Activated CD4-positive, alpha-beta T cell treated with anti-CD3 and anti-CD28 coated beads, Interleukin-2, amount 10 ng/mL, durations not matched to agents 24 days and 14 days (primary cell): ENCODE measurements at regions not wholly inside any gene's neighbourhood (a gene's known extent, or its start where the extent isn't known, plus 50 kb on each side); places are given as distances from the start of the nearest gene placed in this dataset.

Experiments
- DNase-seq: peaks from one replicate; pipeline ENCODE4 v3.0.0; 2022
- H3K27ac Mint-ChIP-seq: one replicate; pipeline ENCODE4 v1.8.0; 2022; ENCODE audit warnings: mild to moderate bottlenecking, mixed read lengths
- H3K27me3 Mint-ChIP-seq: one replicate; pipeline ENCODE4 v1.8.0; 2022; ENCODE audit warnings: mixed read lengths
- H3K36me3 Mint-ChIP-seq: one replicate; pipeline ENCODE4 v1.8.0; 2022; ENCODE audit warnings: low read depth, mild to moderate bottlenecking, mixed read lengths
- H3K4me1 Mint-ChIP-seq: one replicate; pipeline ENCODE4 v1.8.0; 2021; ENCODE audit warnings: mixed read lengths
- H3K4me3 Mint-ChIP-seq: one replicate; pipeline ENCODE4 v1.8.0; 2022; ENCODE audit warnings: mild to moderate bottlenecking, moderate library complexity, mixed read lengths
- H3K9me3 Mint-ChIP-seq: one replicate; pipeline ENCODE4 v1.8.0; 2021; ENCODE audit warnings: mixed read lengths
- intact Hi-C: fragments of 100-400 bp; cut with micrococcal nuclease; formaldehyde crosslinking; loops from one replicate; pipeline ENCODE4 v1.15.1; 2023

DNA sequence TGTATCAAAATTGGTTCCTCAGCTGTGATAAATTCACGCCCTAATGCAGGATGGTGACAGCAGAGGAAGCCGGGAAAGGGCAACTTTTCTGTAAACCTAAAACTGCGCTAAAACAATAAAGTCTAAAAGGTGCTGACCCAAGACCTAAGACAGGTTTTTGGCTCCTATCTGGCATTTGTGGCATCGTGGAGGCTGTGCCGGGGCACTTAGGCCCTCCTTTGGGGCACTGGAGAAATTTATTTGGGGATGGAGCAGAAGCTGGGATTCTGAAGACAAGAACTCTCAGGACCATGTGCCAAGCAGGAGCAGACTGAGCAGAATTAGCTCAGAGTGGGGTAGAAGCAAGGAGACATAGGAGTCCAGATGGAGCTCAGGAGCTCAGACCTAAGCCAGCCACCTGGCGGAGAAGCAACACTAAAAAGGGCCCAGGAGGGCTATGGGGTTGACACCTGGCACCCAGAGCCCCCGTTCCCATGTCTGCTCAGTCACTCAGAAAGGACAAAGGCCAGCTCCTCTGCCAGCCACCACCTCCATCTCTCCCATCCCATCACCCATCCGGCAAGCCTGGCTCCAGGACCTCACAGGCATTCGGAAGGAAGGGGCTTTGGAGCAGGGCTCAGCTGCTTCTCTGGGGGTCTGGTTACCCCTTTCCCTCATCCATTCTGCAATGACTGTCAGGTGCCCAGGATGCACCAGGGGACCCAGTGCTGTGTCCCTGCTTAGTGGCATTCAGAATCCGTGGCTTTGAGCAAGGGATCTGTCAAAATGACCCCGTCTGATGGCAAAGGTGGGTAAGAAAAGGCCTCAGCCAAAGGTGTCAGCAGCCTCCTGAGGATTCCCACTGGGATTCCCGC, 347.7 kb downstream of the NPHP4 start:
- Mint-ChIP-seq H3K9me3 (peaks cover 4% of the 10 kb centered on the region), H3K27ac (no peak overlapping the region), H3K27me3 (no peaks in the 10 kb centered on the region), H3K4me3 (no peak overlapping the region), H3K36me3 (no peaks in the 10 kb centered on the region), H3K4me1 (no peaks in the 10 kb centered on the region)
- DNase-seq: no peak
- intact Hi-C loops: no loop called here

DNA sequence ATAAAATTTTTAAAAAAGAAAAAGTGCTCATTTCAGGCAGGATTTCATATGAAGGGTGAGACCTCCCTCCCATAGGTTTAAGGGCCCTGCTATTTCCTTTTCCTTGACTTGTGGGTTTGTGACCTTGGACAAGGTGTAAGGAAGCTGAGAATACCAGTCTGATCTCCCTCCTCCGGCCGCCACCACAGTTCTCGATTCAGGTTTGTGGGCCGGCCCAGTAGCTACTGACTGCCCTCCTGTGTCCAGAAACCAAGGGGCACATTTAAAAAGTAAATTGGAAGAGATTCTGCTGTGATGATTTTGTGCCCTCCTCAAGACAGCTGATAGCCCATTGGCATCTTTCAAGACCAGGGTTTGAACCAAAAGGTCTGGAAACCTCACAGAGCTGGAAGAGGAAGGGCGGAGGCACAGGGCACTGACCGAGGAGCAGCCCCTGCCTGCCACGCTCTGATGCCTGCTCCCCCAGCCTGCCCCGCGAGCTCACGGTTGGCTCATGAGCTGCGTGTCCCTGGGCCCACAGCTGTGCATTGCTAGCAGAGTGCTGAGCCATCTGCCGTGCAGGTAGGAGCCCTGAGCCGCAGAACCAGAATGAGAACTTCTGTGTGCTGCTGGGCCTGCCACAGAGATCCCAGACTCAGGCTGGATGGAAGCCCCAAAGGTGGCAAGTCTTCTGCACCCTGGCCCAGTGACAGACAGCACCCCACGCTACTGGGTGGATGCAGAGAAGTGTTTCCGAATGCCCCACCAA, 348.7 kb downstream of the NPHP4 start:
- Mint-ChIP-seq H3K27me3 (no peaks in the 10 kb centered on the region), H3K36me3 (no peaks in the 10 kb centered on the region), H3K9me3 (peaks cover 4% of the 10 kb centered on the region), H3K4me3 (no peak overlapping the region), H3K4me1 (no peaks in the 10 kb centered on the region), H3K27ac (no peak overlapping the region)
- intact Hi-C loops: no loop called here
- no peak for DNase-seq

DNA sequence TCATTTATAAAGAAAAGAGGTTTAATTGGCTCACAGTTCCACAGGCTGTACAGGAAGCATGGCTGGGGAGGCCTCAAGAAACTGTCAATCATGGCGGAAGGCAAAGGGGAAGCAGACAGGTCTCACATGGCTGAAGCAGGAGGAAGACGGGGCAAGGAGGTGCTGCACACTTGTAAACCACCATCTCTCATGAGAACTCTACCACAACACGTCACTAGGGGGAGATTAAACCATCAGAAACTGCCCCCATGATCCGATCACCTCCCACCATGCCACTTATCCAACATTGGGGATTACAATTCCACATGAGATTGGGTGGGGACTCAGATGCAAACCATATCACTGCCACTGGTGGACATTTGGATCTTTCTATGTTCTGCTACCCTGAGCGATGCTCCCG, 351.4 kb downstream of the NPHP4 start:
- Mint-ChIP-seq H3K4me3 (no peak overlapping the region), H3K9me3 (no peaks in the 10 kb centered on the region), H3K27ac (no peak overlapping the region), H3K36me3 (no peaks in the 10 kb centered on the region), H3K27me3 (no peaks in the 10 kb centered on the region), H3K4me1 (no peaks in the 10 kb centered on the region)
- intact Hi-C loops: no loop called here
- no peak for DNase-seq

DNA sequence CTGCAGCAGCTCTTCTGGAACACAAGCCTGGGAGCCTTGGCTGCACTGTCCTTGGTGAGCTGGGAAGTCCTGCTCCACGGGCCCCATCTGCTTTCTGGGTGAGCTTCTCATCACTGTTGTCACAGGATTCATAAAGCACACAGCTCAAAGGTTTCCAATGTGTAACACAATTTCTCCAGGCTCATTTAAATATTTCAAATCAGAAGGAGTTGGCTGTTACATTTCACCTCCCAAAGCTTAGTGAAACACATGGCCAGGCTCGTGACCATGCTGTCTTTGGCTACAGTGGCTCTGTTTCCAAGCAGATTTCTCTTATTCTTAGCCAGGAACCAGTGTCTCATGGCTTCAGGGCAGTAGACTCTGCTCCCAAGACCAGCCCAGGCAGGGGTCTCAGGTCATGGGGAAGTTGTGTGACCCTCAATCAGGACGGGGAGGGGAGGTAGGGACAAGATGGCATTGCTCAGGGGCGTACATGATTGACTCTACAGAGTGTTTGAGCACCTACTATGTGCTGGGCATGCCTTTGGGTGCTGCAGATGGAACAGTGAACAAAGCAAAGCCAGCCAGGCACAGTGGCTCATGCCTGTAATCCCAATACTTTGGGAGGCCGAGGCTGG, 353.0 kb downstream of the NPHP4 start:
- H3K4me1 Mint-ChIP-seq: no peaks in the 10 kb centered on the region
- no peak overlapping the region for H3K4me3 Mint-ChIP-seq
- DNase-seq: no peak
- no peak overlapping the region for H3K27ac Mint-ChIP-seq
- no peaks in the 10 kb centered on the region for H3K9me3 Mint-ChIP-seq
- H3K36me3 Mint-ChIP-seq: no peaks in the 10 kb centered on the region
- H3K27me3 Mint-ChIP-seq: no peaks in the 10 kb centered on the region
- intact Hi-C loops: no loop called here

DNA sequence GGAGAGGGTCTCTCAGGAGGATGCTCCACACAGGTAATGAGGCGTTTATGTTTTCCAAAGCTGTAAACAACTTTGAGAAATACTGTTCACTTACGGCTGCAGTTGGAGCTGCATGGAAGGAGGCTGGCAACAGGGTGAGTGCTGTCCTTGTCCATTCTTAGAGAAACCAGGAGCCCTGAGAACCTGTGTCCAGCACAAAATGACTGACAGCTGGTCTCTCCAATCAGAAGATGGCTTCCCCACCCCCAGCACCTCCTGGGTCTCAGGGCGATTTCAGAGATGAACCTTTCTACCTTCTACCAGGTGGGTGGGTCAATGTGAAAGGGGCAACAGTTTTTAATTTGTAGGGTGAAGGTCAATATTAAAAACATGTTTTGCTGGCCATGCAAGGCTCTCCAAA, 353.6 kb downstream of the NPHP4 start:
- intact Hi-C loops: no loop called here
- no peak for DNase-seq
- no peak overlapping the region for H3K27ac Mint-ChIP-seq
- H3K4me3 Mint-ChIP-seq: no peak overlapping the region
- H3K4me1 Mint-ChIP-seq: no peaks in the 10 kb centered on the region
- H3K36me3 Mint-ChIP-seq: no peaks in the 10 kb centered on the region
- no peaks in the 10 kb centered on the region for H3K9me3 Mint-ChIP-seq
- H3K27me3 Mint-ChIP-seq: no peaks in the 10 kb centered on the region

DNA sequence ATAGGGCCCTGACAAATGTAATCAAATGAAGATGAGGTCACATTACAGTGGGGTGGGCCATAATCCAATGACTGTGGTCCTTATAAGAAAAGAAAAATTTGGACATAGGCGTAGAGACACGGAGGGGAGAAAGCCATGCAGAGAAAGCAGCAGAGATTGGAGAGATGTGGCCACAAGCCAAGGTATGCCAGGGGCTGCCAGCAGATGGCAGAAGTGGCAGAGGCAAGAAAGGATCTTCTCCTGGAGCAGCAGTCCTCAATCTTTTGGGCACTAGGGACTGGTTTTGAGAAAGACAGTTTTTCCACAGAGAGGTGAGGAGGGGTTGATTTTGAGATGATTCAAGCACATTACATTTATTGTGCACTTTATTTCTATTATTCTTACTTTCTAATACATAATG, 355.1 kb downstream of the NPHP4 start:
- no peaks in the 10 kb centered on the region for H3K4me1 Mint-ChIP-seq
- intact Hi-C loops: no loop called here
- H3K9me3 Mint-ChIP-seq: no peaks in the 10 kb centered on the region
- no peaks in the 10 kb centered on the region for H3K27me3 Mint-ChIP-seq
- H3K4me3 Mint-ChIP-seq: no peak overlapping the region
- peak; percentile 67 for DNase-seq
- no peaks in the 10 kb centered on the region for H3K36me3 Mint-ChIP-seq
- H3K27ac Mint-ChIP-seq: no peak overlapping the region

DNA sequence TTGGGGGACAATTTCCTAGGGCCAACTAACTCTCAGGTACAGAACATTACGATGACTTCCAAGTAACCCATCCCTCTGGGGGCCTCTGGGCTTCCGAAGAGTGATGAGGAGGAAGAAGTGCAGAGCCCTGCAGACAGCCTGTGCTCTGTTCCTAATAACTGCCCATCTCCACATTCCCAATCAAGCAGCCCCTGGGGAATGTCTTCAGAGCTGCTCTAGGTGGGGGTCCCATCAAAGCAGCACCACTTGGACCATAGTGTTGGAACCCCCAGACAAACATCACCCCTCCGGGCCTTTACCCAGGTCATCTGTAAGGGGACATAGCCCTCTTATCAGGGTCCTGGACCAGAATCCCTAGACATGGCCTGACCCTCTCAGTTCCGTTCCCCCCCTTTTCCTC, 357.3 kb downstream of the NPHP4 start:
- Mint-ChIP-seq H3K4me1 (no peaks in the 10 kb centered on the region), H3K36me3 (no peaks in the 10 kb centered on the region), H3K27me3 (no peaks in the 10 kb centered on the region), H3K4me3 (no peak overlapping the region), H3K9me3 (no peaks in the 10 kb centered on the region), H3K27ac (no peak overlapping the region)
- DNase-seq: no peak
- intact Hi-C loops: no loop called here

DNA sequence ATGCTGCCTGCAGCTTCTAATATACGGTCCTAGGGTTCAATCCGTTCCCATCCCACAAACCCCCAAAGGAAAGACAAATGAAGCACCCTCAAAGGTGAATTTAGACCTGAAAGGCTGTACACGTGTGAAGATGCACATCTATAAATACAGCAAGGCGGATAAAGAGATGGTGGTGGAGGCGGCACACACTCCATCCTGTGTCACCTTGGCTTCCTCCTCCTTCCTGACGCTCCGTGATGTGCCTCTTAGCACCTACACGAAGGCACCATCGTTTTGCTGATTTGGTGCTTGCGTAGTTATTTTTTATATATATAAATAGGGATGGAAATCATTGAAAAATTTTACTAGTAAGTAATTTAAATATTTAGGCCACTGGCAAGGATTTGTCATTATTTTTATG, 359.4 kb downstream of the NPHP4 start:
- H3K36me3 Mint-ChIP-seq: no peaks in the 10 kb centered on the region
- no peak overlapping the region for H3K4me3 Mint-ChIP-seq
- no peaks in the 10 kb centered on the region for H3K4me1 Mint-ChIP-seq
- no peaks in the 10 kb centered on the region for H3K9me3 Mint-ChIP-seq
- DNase-seq: no peak
- no peak overlapping the region for H3K27ac Mint-ChIP-seq
- intact Hi-C loops: no loop called here
- no peaks in the 10 kb centered on the region for H3K27me3 Mint-ChIP-seq

DNA sequence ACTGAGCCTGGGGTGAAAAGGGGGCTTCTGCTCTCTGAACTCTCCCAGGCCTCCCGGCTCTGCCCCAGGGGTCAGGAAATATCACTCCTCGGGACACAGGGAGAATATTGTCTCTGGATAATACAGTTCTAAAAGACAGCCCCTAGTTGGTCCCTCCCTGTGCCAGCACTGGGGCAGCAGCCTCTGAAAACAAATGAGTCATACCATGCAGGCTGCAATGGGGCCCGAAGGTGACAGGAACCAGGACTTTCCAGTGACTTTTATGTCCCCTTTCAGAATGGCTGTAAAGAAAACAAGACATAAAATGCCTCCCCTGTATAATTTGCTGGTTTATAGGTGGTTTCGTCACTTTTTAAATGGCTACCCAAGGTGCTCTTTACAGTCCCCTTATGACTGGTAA, 360.0 kb downstream of the NPHP4 start:
- Mint-ChIP-seq H3K27me3 (no peaks in the 10 kb centered on the region), H3K4me3 (no peak overlapping the region), H3K27ac (no peak overlapping the region), H3K9me3 (no peaks in the 10 kb centered on the region), H3K4me1 (no peaks in the 10 kb centered on the region), H3K36me3 (no peaks in the 10 kb centered on the region)
- intact Hi-C loops: no loop called here
- DNase-seq: no peak

DNA sequence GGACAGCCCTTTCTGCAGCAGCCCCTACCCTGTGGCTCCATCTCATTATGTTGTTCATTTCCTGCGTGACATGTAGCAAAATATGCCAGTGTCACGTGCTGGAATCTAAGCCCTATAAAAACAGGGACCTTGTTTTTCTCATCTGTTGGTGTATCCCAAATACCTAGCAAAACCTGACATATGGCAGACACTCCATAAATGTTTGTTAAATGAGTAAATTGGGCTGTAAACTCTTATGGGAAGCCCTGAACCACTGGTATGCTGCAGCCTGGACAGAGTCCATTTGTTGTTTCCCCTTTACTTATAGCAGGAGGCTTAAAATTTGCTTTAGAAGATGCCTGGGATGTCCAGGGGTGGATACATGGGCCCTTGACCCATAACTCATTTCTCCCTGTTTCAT, 363.8 kb downstream of the NPHP4 start:
- no peak for DNase-seq
- H3K27me3 Mint-ChIP-seq: peaks cover 2% of the 10 kb centered on the region
- H3K36me3 Mint-ChIP-seq: no peaks in the 10 kb centered on the region
- H3K4me1 Mint-ChIP-seq: no peaks in the 10 kb centered on the region
- intact Hi-C loops: no loop called here
- no peak overlapping the region for H3K27ac Mint-ChIP-seq
- no peak overlapping the region for H3K4me3 Mint-ChIP-seq
- no peaks in the 10 kb centered on the region for H3K9me3 Mint-ChIP-seq

DNA sequence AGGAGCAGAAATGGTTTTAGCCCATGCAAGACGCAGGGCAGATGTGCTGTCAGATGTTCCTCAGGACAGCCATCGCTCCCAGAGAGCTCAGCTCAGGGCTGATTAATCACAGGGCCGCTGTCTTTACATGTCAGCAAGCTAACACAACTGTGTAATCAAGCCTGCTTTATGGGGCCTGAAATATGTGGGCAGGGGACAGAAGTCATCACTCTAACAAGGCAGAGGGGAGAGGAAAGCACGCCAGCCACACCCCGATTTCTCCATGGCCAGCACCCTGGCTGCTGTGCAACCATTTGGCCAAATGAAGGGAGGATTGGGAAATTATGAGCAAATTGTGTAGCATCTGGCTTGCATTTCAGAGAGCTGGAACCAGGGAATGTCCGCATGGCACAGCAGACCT, 368.8 kb downstream of the NPHP4 start:
- Mint-ChIP-seq H3K9me3 (no peaks in the 10 kb centered on the region), H3K4me3 (no peak overlapping the region), H3K4me1 (no peaks in the 10 kb centered on the region), H3K27ac (no peak overlapping the region), H3K27me3 (peaks cover 8% of the 10 kb centered on the region), H3K36me3 (no peaks in the 10 kb centered on the region)
- DNase-seq: no peak
- intact Hi-C loops: no loop called here

DNA sequence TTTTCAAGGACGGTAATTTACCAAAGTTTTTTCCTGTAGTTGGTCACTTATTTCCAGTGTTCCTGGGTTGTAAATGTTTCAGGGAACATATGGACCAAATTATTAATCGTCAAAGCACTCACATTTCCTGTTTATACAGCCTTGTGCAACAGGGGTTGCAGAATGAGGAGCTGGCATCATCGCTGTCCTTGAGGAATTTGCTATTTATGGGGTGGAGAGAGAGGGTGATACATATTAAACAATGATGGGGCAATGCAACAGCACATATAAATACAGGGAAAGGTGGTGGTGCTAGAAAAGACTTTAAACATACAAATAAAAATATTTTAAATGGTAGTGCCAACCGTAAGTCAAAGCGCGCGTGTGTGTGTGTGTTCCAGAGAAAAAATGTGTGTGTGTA, 369.8 kb downstream of the NPHP4 start:
- intact Hi-C loops: no loop called here
- Mint-ChIP-seq H3K4me1 (no peaks in the 10 kb centered on the region), H3K4me3 (no peak overlapping the region), H3K36me3 (no peaks in the 10 kb centered on the region), H3K27ac (no peak overlapping the region), H3K27me3 (peaks cover 11% of the 10 kb centered on the region), H3K9me3 (no peaks in the 10 kb centered on the region)
- DNase-seq: no peak

DNA sequence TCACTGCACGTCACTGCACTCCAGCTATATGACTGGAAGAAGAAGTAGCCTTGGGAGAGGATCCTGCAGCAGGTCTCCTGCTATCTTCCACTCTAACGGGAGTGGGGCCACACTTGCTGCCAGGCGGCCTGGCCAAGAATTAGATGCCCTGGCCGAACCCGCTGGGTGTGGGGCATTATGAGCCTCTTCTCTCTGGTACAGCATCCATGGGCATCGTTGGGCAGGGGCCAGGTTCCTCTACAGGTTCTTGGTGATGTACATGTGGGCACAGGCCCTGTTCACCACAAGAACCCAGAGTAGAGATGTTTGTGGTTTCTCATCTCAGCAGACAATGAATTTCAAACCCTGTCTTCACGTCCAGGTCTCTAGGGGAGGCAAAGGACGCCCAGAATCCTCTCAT, 370.5 kb downstream of the NPHP4 start:
- H3K36me3 Mint-ChIP-seq: no peaks in the 10 kb centered on the region
- no peak overlapping the region for H3K4me3 Mint-ChIP-seq
- H3K4me1 Mint-ChIP-seq: no peaks in the 10 kb centered on the region
- peaks cover 17% of the 10 kb centered on the region for H3K27me3 Mint-ChIP-seq
- no peaks in the 10 kb centered on the region for H3K9me3 Mint-ChIP-seq
- DNase-seq: no peak
- no peak overlapping the region for H3K27ac Mint-ChIP-seq
- intact Hi-C loops: no loop called here

DNA sequence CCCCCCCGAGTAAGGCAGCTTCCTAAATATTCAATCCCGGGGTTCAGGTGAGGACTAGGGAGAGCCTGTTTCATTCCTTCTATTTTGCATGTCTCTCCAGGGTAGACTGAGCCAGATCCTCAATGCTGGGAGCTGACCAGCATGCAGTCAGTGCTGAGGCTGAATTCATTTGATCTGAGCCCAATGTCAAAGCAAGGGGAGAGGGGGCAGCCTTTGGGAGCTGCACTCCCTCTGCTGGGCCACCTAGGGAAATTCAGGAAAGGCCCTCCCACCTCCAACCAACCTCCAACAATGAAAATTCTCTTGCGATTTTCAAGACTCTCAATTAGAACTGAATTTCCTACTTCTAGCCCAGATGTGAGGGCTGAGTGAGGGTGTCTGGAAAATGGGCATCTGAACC, 371.2 kb downstream of the NPHP4 start:
- no peak overlapping the region for H3K27ac Mint-ChIP-seq
- intact Hi-C loops: no loop called here
- H3K9me3 Mint-ChIP-seq: no peaks in the 10 kb centered on the region
- H3K4me1 Mint-ChIP-seq: no peaks in the 10 kb centered on the region
- DNase-seq: no peak
- no peaks in the 10 kb centered on the region for H3K36me3 Mint-ChIP-seq
- H3K4me3 Mint-ChIP-seq: no peak overlapping the region
- H3K27me3 Mint-ChIP-seq: peaks cover 17% of the 10 kb centered on the region
